OCI-LY7 (cell line): ENCODE measurements at regions not wholly inside any gene's neighbourhood (a gene's known extent, or its start where the extent isn't known, plus 50 kb on each side); places are given as distances from the start of the nearest gene placed in this dataset.

Experiments used
- BruUV-seq: library from RNA; stranded (reverse); fragments of 400-500 nt; replicated peaks from 2 replicates; lab custom pipeline; 2021; lab: Mats Ljungman, UMichigan
- CTCF ChIA-PET: fragments of 300-600 bp; sonication (Branson Sonifier 250); formaldehyde crosslinking; loops from one replicate; lab custom pipeline; 2022; ENCODE audit warnings: antibody characterized with exemption; ENCODE audit not compliant: unreplicated experiment; lab: Charles Lee
- POLR2A ChIA-PET: fragments of 300-600 bp; sonication (Branson Sonifier 250); formaldehyde crosslinking; loops from one replicate; lab custom pipeline; 2022; ENCODE audit warnings: antibody characterized with exemption; lab: Charles Lee
- DNase-seq: peaks from one replicate; pipeline ENCODE4 v3.0.0-alpha.2; 2015; ENCODE audit warnings: low spot score
- H2AFZ ChIP-seq: fragments of 200-600 bp; sonication (generic), shearing (Covaris generic); 2 replicates; pipeline ENCODE4 v1.6.1; 2014; ENCODE audit warnings: mild to moderate bottlenecking, antibody characterized with exemption, low read length, moderate library complexity
- H3K27ac ChIP-seq: fragments of 200-600 bp; sonication (generic); 2 replicates; pipeline ENCODE4 v1.5.1; 2014; ENCODE audit warnings: mixed run types, low read depth, mild to moderate bottlenecking, moderate library complexity, low read length, inconsistent platforms; ENCODE audit not compliant: poor library complexity, severe bottlenecking
- H3K36me3 ChIP-seq: fragments of 200-600 bp; sonication (generic); 2 replicates; pipeline ENCODE4 v1.6.1; 2014; ENCODE audit warnings: mild to moderate bottlenecking, antibody characterized with exemption, low read length, moderate library complexity, mixed read lengths; ENCODE audit not compliant: insufficient read depth
- H3K4me1 ChIP-seq: fragments of 200-600 bp; sonication (generic); 2 replicates; pipeline ENCODE4 v1.5.1; 2014; ENCODE audit warnings: mild to moderate bottlenecking, low read length; ENCODE audit not compliant: insufficient read depth, poor library complexity, severe bottlenecking
- H3K4me2 ChIP-seq: fragments of 200-600 bp; sonication (generic); 2 replicates; pipeline ENCODE4 v1.6.1; 2014; ENCODE audit warnings: mild to moderate bottlenecking, low read length
- H3K4me3 ChIP-seq: fragments of 200-600 bp; sonication (generic); 2 replicates; pipeline ENCODE4 v1.5.1; 2014; ENCODE audit warnings: mild to moderate bottlenecking, low read depth, low read length; ENCODE audit not compliant: poor library complexity, severe bottlenecking
- H3K79me2 ChIP-seq: fragments of 200-600 bp; sonication (generic); 2 replicates; pipeline ENCODE4 v1.6.1; 2016; ENCODE audit warnings: low read depth, mild to moderate bottlenecking, low read length, moderate library complexity, mixed read lengths; ENCODE audit not compliant: insufficient read depth
- H3K9me2 ChIP-seq: fragments of 200-600 bp; sonication (generic); 2 replicates; pipeline ENCODE4 v1.6.1; 2016; ENCODE audit warnings: mild to moderate bottlenecking, low read length, mixed read lengths; ENCODE audit not compliant: insufficient read depth
- H3K9me3 ChIP-seq: fragments of 200-600 bp; sonication (generic); 2 replicates; pipeline ENCODE4 v1.6.1; 2014; ENCODE audit warnings: mild to moderate bottlenecking, mixed run types, low read length, mixed read lengths
- H4K20me1 ChIP-seq: fragments of 200-600 bp; sonication (generic); 2 replicates; pipeline ENCODE4 v1.6.1; 2014; ENCODE audit warnings: mild to moderate bottlenecking, antibody characterized with exemption, low read length, moderate library complexity, mixed read lengths; ENCODE audit not compliant: insufficient read depth
- EZH2phosphoT487 ChIP-seq: fragments of 200-600 bp; sonication (generic); IDR thresholded peaks from 2 replicates; pipeline ENCODE4 v1.6.1; 2018; ENCODE audit warnings: low read depth, borderline replicate concordance, mild to moderate bottlenecking, mixed run types, antibody characterized with exemption, low read length, moderate library complexity, mixed read lengths
- intact Hi-C: fragments of 100-400 bp; cut with micrococcal nuclease; formaldehyde crosslinking; loops from one replicate; pipeline ENCODE4 v1.10.0; 2022; ENCODE audit not compliant: unreplicated experiment
- TF ChIP-seq, protein P1 (sequence below): fragments of 200-600 bp; sonication (generic); conservative IDR thresholded peaks from 2 replicates; pipeline ENCODE4 v1.5.1; 2014; ENCODE audit warnings: mild to moderate bottlenecking, antibody characterized with exemption, low read length, moderate library complexity, mixed read lengths

DNA sequence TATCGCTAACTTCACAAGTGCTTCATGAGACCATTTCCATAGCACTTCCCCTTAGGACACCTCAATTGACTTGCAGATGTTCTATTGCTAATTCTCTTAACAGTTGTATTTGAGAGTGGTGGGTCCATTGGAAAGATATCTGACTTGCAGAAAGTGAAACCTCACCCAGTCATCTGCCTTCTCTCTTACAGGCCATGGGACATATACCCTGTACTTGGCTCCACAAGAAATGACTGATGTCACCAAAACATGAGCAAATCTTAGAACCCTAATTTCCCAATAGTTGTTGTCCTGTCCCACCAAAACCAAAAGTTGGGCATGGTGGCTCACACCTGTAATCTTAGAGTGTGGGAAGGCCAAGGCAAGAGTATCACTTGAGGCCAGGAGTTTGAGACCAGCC, 101.9 kb upstream of the MAML3 start:
- TF ChIP-seq, protein P1, sequence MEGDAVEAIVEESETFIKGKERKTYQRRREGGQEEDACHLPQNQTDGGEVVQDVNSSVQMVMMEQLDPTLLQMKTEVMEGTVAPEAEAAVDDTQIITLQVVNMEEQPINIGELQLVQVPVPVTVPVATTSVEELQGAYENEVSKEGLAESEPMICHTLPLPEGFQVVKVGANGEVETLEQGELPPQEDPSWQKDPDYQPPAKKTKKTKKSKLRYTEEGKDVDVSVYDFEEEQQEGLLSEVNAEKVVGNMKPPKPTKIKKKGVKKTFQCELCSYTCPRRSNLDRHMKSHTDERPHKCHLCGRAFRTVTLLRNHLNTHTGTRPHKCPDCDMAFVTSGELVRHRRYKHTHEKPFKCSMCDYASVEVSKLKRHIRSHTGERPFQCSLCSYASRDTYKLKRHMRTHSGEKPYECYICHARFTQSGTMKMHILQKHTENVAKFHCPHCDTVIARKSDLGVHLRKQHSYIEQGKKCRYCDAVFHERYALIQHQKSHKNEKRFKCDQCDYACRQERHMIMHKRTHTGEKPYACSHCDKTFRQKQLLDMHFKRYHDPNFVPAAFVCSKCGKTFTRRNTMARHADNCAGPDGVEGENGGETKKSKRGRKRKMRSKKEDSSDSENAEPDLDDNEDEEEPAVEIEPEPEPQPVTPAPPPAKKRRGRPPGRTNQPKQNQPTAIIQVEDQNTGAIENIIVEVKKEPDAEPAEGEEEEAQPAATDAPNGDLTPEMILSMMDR, result no peak
- TF ChIP-seq EZH2phosphoT487, result no peak
- Histone ChIP-seq H2AFZ (no peak overlapping the region), H3K79me2 (no peaks in the 10 kb centered on the region), H3K9me2 (no peaks in the 10 kb centered on the region), H3K4me2 (no peak overlapping the region), H3K9me3 (no peaks in the 10 kb centered on the region), H3K4me3 (no peak overlapping the region), H3K4me1 (peaks cover 8% of the 10 kb centered on the region), H3K36me3 (no peaks in the 10 kb centered on the region), H3K27ac (no peak overlapping the region), H4K20me1 (no peaks in the 10 kb centered on the region)
- BruUV-seq, result no TSS peak
- ChIA-PET CTCF (interaction anchor here (0.6 kb wide), 1 partner anchor 961 kb away, joined by 3 read pairs; no protein-coding TSS in a partner anchor), POLR2A (interaction anchor here (0.7 to 1.7 kb wide), 5 partner anchors 12 to 770 kb away, joined by 3 to 7 read pairs (median 5); no protein-coding TSS in a partner anchor)
- no peak for DNase-seq
- intact Hi-C loops, result loop anchor here (10.0 kb wide), 1 partner anchor 521 kb away; no protein-coding TSS in a partner anchor

DNA sequence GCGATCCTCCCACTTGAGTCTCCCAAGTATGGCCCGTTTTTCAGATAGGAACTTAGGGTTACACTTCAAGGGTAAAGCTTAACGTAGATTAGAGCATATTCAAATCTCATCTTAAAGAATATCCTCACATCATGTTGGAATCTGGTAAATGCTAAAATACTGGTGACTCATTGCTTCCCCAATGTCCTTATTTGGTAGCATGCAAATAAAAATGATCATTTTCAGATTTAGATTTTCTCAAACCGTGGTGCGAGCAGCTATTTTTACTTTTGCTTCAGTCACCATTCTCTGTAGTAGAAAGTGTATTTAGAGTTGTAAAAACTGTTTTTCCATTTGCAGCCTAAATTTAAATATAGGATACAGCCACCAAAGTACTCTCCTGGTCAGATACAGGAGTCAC, 101.5 kb upstream of the MAML3 start:
- Histone ChIP-seq H2AFZ (no peak overlapping the region), H3K36me3 (no peaks in the 10 kb centered on the region), H3K4me2 (no peak overlapping the region), H3K4me1 (peaks cover 8% of the 10 kb centered on the region), H3K4me3 (no peak overlapping the region), H3K27ac (no peak overlapping the region), H3K79me2 (no peaks in the 10 kb centered on the region), H3K9me3 (no peaks in the 10 kb centered on the region), H4K20me1 (no peaks in the 10 kb centered on the region), H3K9me2 (no peaks in the 10 kb centered on the region)
- BruUV-seq, result no TSS peak
- POLR2A ChIA-PET, result interaction anchor here (0.7 to 1.7 kb wide), 5 partner anchors 12 to 771 kb away, joined by 3 to 7 read pairs (median 5); no protein-coding TSS in a partner anchor
- intact Hi-C loops, result loop anchor here (10.0 kb wide), 1 partner anchor 521 kb away; no protein-coding TSS in a partner anchor
- CTCF ChIA-PET, result interaction anchor here (0.6 kb wide), 1 partner anchor 960 kb away, joined by 3 read pairs; no protein-coding TSS in a partner anchor
- no peak for TF ChIP-seq EZH2phosphoT487
- TF ChIP-seq, protein P1, result no peak
- no peak for DNase-seq

DNA sequence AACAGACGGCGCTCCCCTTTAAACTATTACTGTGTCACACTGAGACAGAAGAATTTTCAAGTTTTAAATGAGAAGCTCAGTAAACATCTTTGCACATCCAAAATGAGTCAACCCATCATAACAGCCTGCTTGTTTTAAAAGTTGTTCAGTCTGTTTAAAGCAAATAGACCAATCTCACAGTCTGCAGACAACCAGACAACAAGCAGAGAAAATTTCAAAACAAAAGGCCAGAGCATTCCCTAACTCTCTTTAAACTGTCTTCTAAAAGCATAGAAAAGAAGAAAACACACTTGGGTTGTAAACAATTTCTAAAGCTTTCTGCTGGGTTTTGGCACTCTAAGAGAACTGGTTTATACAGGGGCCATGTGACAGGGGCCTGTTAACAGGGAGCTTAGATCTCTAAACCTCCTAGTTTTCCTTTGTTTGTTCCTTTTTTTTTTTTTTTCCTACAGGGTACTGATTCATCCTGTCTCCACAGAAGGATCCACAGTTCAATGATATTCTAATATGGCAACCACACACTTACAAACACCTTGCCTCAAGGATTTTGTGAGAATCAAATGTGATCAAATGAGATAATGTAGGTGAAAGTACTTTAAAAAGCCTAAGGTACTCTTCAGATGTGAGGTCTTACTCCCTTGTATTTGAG, 100.8 kb upstream of the MAML3 start:
- no peaks in the 10 kb centered on the region for H4K20me1 ChIP-seq
- H3K9me2 ChIP-seq, result no peaks in the 10 kb centered on the region
- no peak for DNase-seq
- CTCF ChIA-PET, result interaction anchor here (1.6 kb wide), 1 partner anchor 11 kb away, joined by 6 read pairs; no protein-coding TSS in a partner anchor
- no peaks in the 10 kb centered on the region for H3K36me3 ChIP-seq
- no peak overlapping the region for H2AFZ ChIP-seq
- no peaks in the 10 kb centered on the region for H3K9me3 ChIP-seq
- no peak for TF ChIP-seq EZH2phosphoT487
- TF ChIP-seq, protein P1, result no peak
- H3K4me1 ChIP-seq, result peaks cover 8% of the 10 kb centered on the region
- intact Hi-C loops, result loop anchor here (10.0 kb wide), 1 partner anchor 520 kb away; no protein-coding TSS in a partner anchor
- H3K27ac ChIP-seq, result no peak overlapping the region
- no peaks in the 10 kb centered on the region for H3K79me2 ChIP-seq
- POLR2A ChIA-PET, result interaction anchor here (0.5 to 1.7 kb wide), 4 partner anchors 11 to 222 kb away, joined by 3 to 5 read pairs (median 4); no protein-coding TSS in a partner anchor
- H3K4me2 ChIP-seq, result no peak overlapping the region
- H3K4me3 ChIP-seq, result no peak overlapping the region
- BruUV-seq, result no TSS peak
